ENCODE measurements at regions not wholly inside any gene's neighbourhood (a gene's known extent, or its start where the extent isn't known, plus 50 kb on each side); places are given as distances from the start of the nearest gene placed in this dataset.

DNA sequence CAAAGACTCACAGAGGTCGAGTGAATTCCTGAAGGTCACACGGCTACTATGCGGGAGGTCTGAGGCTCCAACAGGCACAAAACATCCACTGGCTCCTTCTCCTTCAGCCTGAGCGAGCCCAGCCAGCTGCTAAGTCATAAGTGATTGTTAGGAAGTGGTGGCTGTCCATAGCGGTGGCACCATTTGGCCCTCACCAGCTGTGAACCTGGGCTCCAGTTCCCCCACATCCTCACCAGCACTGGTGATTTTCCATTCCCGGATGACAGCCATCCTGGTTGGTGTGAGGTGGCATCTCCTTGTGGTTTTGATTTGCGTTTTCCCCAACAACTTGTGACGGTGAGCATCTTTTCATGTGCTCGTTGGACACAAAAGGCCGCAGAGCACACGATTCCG lies 302.8 kb downstream of the FOXL1 start:
- TF ChIP-seq, protein P1, sequence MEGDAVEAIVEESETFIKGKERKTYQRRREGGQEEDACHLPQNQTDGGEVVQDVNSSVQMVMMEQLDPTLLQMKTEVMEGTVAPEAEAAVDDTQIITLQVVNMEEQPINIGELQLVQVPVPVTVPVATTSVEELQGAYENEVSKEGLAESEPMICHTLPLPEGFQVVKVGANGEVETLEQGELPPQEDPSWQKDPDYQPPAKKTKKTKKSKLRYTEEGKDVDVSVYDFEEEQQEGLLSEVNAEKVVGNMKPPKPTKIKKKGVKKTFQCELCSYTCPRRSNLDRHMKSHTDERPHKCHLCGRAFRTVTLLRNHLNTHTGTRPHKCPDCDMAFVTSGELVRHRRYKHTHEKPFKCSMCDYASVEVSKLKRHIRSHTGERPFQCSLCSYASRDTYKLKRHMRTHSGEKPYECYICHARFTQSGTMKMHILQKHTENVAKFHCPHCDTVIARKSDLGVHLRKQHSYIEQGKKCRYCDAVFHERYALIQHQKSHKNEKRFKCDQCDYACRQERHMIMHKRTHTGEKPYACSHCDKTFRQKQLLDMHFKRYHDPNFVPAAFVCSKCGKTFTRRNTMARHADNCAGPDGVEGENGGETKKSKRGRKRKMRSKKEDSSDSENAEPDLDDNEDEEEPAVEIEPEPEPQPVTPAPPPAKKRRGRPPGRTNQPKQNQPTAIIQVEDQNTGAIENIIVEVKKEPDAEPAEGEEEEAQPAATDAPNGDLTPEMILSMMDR (conservative IDR thresholded peaks at IDR 0.05; ENCODE audit: low read depth, low read length) = no peak
- no peak for TF ChIP-seq EZH2 (IDR thresholded peaks at IDR 0.05; ENCODE audit: borderline replicate concordance, low read depth, low read length, poor library complexity, severe bottlenecking)
